Lung (tissue), 11 donors: ENCODE measurements at regions not wholly inside any gene's neighbourhood (a gene's known extent, or its start where the extent isn't known, plus 50 kb on each side); places are given as distances from the start of the nearest gene placed in this dataset.

Source experiments
- ATAC-seq: fragments of 200-7000 bp; cut with Tn5 transposase; one replicate; pipeline ENCODE4 v1.9.1; 2020; ENCODE audit warnings: moderate number of reproducible peaks; ENCODE audit not compliant: insufficient read depth, low FRiP score
- DNase-seq, 3 donors: peaks; one replicate each; pipeline ENCODE4 v3.0.0-alpha.2; 2013 to 2017
- H3K27ac ChIP-seq, 2 donors: one replicate each; pipeline ENCODE4 v1.5.1; 2013; ENCODE audit warnings: mild to moderate bottlenecking in 2 of 2, moderate library complexity in 2 of 2, control low read depth in 1 of 2, inconsistent platforms in 1 of 2, low read depth in 1 of 2, low read length in 1 of 2
- H3K27me3 ChIP-seq, 3 donors: one replicate each; pipeline ENCODE4 v1.5.1; 2013; ENCODE audit warnings: low read length in 2 of 3; ENCODE audit not compliant: control insufficient read depth in 3 of 3, insufficient read depth in 3 of 3
- H3K36me3 ChIP-seq, 4 donors: one replicate each; pipeline ENCODE4 v1.5.1; 2013; ENCODE audit warnings: low read length in 4 of 4, mild to moderate bottlenecking in 1 of 4, moderate library complexity in 1 of 4; ENCODE audit not compliant: control insufficient read depth in 4 of 4, insufficient read depth in 4 of 4
- H3K4me1 ChIP-seq, 5 donors: one replicate each; pipeline ENCODE4 v1.5.1; 2013; ENCODE audit warnings: low read length in 5 of 5, mild to moderate bottlenecking in 2 of 5, moderate library complexity in 1 of 5; ENCODE audit not compliant: control insufficient read depth in 5 of 5, insufficient read depth in 5 of 5
- H3K4me3 ChIP-seq: one replicate; pipeline ENCODE4 v1.5.1; 2013; ENCODE audit warnings: mild to moderate bottlenecking, control low read depth, moderate library complexity
- H3K9ac ChIP-seq, 2 donors: one replicate each; pipeline ENCODE4 v1.5.1; 2013; ENCODE audit warnings: low read length in 2 of 2, control low read depth in 1 of 2; ENCODE audit not compliant: insufficient read depth in 1 of 2
- H3K9me3 ChIP-seq, 4 donors: one replicate each; pipeline ENCODE4 v1.5.1; 2013; ENCODE audit warnings: low read length in 3 of 4, mild to moderate bottlenecking in 1 of 4, moderate library complexity in 1 of 4; ENCODE audit not compliant: control insufficient read depth in 4 of 4, insufficient read depth in 3 of 4
- CTCF ChIP-seq: IDR thresholded peaks from 2 replicates; pipeline ENCODE4 v1.5.1; 2012; ENCODE audit warnings: mild to moderate bottlenecking; ENCODE audit errors: control extremely low read depth, extremely low read depth
- WGBS, 2 donors: extraction: QIAGEN DNeasy Blood & Tissue Kit; methylation state at CpG; one replicate each; pipeline ENCODE4 v1.1.7; 2013; 5-methylcytosine and 5-hydroxymethylcytosine counted together
- donor health status: control.
- donor health status: control.
- donor health status: Bipolar disorder and iron deficiency.
- donor health status: healthy.
- donor health status: DM: yes; HTN: yes; CAD: no.

- no peaks in the 10 kb centered on the region for H3K27me3 ChIP-seq
- no peak overlapping the region for H3K4me3 ChIP-seq
- no peaks in the 10 kb centered on the region for H3K9me3 ChIP-seq
- H3K9ac ChIP-seq = no peak overlapping the region
- WGBS, 2 donors = 94 to 95% methylated on average over 9 of the region's 9 CpGs
- no peak for DNase-seq
- H3K36me3 ChIP-seq = no peaks in the 10 kb centered on the region
- no peak overlapping the region for H3K27ac ChIP-seq
- peaks cover 0 to 4% (median 0%) of the 10 kb centered on the region in 5 donors for H3K4me1 ChIP-seq
- ATAC-seq = no peak
- no peak for TF ChIP-seq CTCF
Measured at GRCh38 chr2:120482334-120482733, 136.4 kb downstream of the INHBB start.

GRCh38 chr2:120483355-120483754, 137.4 kb downstream of the INHBB start:
- no peak overlapping the region for H3K9ac ChIP-seq
- WGBS, 2 donors = 88 to 89% methylated on average over 5 of the region's 5 CpGs
- DNase-seq (no peak), ATAC-seq (no peak)
- TF ChIP-seq CTCF = no peak
- peaks cover 0 to 4% (median 0%) of the 10 kb centered on the region in 5 donors for H3K4me1 ChIP-seq
- H3K4me3 ChIP-seq = no peak overlapping the region
- no peak overlapping the region for H3K27ac ChIP-seq
- H3K9me3 ChIP-seq = no peaks in the 10 kb centered on the region
- H3K27me3 ChIP-seq = no peaks in the 10 kb centered on the region
- no peaks in the 10 kb centered on the region for H3K36me3 ChIP-seq

GRCh38 chr2:120485096-120485495, 139.2 kb downstream of the INHBB start:
- no peak for TF ChIP-seq CTCF
- no peaks in the 10 kb centered on the region for H3K36me3 ChIP-seq
- no peak overlapping the region for H3K9ac ChIP-seq
- no peaks in the 10 kb centered on the region for H3K9me3 ChIP-seq
- no peak overlapping the region for H3K4me3 ChIP-seq
- WGBS, 2 donors = 77 to 90% methylated on average over 7 of the region's 7 CpGs
- DNase-seq = no peak
- H3K4me1 ChIP-seq = peaks cover 0 to 8% (median 0%) of the 10 kb centered on the region in 5 donors
- no peak for ATAC-seq
- H3K27ac ChIP-seq = no peak overlapping the region
- H3K27me3 ChIP-seq = no peaks in the 10 kb centered on the region

GRCh38 chr2:120486441-120486840, 140.5 kb downstream of the INHBB start:
- no peak for ATAC-seq
- no peak for DNase-seq
- H3K9ac ChIP-seq = no peak overlapping the region
- H3K36me3 ChIP-seq = no peaks in the 10 kb centered on the region
- no peak for TF ChIP-seq CTCF
- H3K4me3 ChIP-seq = no peak overlapping the region
- no peak overlapping the region for H3K27ac ChIP-seq
- H3K9me3 ChIP-seq = no peaks in the 10 kb centered on the region
- 55 to 66% methylated on average over 8 of the region's 8 CpGs for WGBS, 2 donors
- H3K4me1 ChIP-seq = peaks cover 0 to 8% (median 0%) of the 10 kb centered on the region in 5 donors
- H3K27me3 ChIP-seq = no peaks in the 10 kb centered on the region
